K562 (cell line): ENCODE measurements at regions not wholly inside any gene's neighbourhood (a gene's known extent, or its start where the extent isn't known, plus 50 kb on each side); places are given as distances from the start of the nearest gene placed in this dataset.
A peak's percentile ranks its signal among the peaks of the same experiment; 100 is the strongest.

Source experiments
- ATAC-seq: fragments of 200-7000 bp; cut with Tn5 transposase; 3 replicates; pipeline ENCODE4 v1.9.1; 2020; ENCODE audit warnings: moderate library complexity
- BruUV-seq: library from RNA; stranded (reverse); fragments of 400-500 nt; replicated peaks from 2 replicates; lab custom pipeline; 2021; lab: Mats Ljungman, UMichigan
- CTCF ChIA-PET: fragments of 300-600 bp; formaldehyde crosslinking; extraction: SDS; loops from one replicate; lab custom pipeline; 2021; ENCODE audit warnings: low intra/inter-chr PET ratio; lab: Yijun Ruan, JAX
- POLR2A ChIA-PET: fragments of 300-600, 350-650 bp; sonication (Branson Sonifier 250); formaldehyde crosslinking; extraction: SDS; loops from one replicate; lab custom pipeline; 2021; ENCODE audit warnings: antibody characterized with exemption, inconsistent platforms; lab: Yijun Ruan, JAX
- DNase-seq, 4 experiments: peaks; one replicate each; pipeline versions ENCODE4 v3.0.0 to v3.0.0-alpha.2; 2011 to 2018; ENCODE audit warnings: low spot score in 3 of 4, mixed read lengths in 3 of 4; ENCODE audit errors: extremely low read depth in 1 of 4
- FAIRE-seq: peaks from 2 replicates; lab custom pipeline; 2011; peaks lifted over from hg19 to GRCh38; lab: Jason Lieb, UNC
- H2AFZ ChIP-seq: 2 replicates; pipeline ENCODE4 v1.6.0; 2011; ENCODE audit warnings: low read depth, low read length, control low read depth, inconsistent platforms
- H3K27ac ChIP-seq: fragments of 200-600 bp; 3 replicates; pipeline ENCODE4 v1.8.0; 2011; ENCODE audit warnings: low read depth, mild to moderate bottlenecking, control low read depth, inconsistent platforms, low read length, moderate library complexity, mixed read lengths; ENCODE audit errors: extremely low read depth
- H3K27me3 ChIP-seq, 2 experiments: fragments of 300-600 bp in 1 of 2; 2 replicates in 1 of 2; 3 replicates in 1 of 2; pipeline versions ENCODE4 v1.6.0 to v1.8.0; 2011; ENCODE audit warnings: inconsistent platforms in 2 of 2, low read length in 2 of 2, mild to moderate bottlenecking in 1 of 2, mixed read lengths in 1 of 2, moderate library complexity in 1 of 2; ENCODE audit not compliant: control insufficient read depth in 2 of 2, insufficient read depth in 2 of 2
- H3K36me3 ChIP-seq: fragments of 300-600 bp; 3 replicates; pipeline ENCODE4 v1.8.0; 2011; ENCODE audit warnings: mild to moderate bottlenecking, low read length, inconsistent platforms; ENCODE audit not compliant: control insufficient read depth, insufficient read depth
- H3K4me1 ChIP-seq, 2 experiments: fragments of 200-600 bp in 1 of 2; replicated peaks in 1 of 2; 2 replicates in 1 of 2; 3 replicates in 1 of 2; pipeline versions ENCODE4 v1.5.1 to v1.8.0; 2011; ENCODE audit warnings: inconsistent platforms in 2 of 2, low read length in 2 of 2, mild to moderate bottlenecking in 1 of 2, mixed read lengths in 1 of 2, moderate library complexity in 1 of 2; ENCODE audit not compliant: control insufficient read depth in 2 of 2, insufficient read depth in 2 of 2
- H3K4me2 ChIP-seq: 2 replicates; pipeline ENCODE4 v1.6.1; 2011; ENCODE audit warnings: low read length, control low read depth, inconsistent platforms, mixed read lengths; ENCODE audit not compliant: insufficient read depth
- H3K4me3 ChIP-seq: fragments of 200-600 bp; sonication (generic), shearing (Covaris generic); 2 replicates; pipeline ENCODE4 v1.5.1; 2016; ENCODE audit warnings: control low read depth, inconsistent platforms
- H3K79me2 ChIP-seq: fragments of 200-600 bp; 3 replicates; pipeline ENCODE4 v1.8.0; 2011; ENCODE audit warnings: low read length, inconsistent platforms; ENCODE audit not compliant: control insufficient read depth, insufficient read depth
- H3K9ac ChIP-seq, 2 experiments: 2 replicates each; pipeline versions ENCODE4 v1.6.0 to v1.6.1; 2011; ENCODE audit warnings: low read depth in 2 of 2, low read length in 2 of 2, control low read depth in 1 of 2, inconsistent platforms in 1 of 2, mild to moderate bottlenecking in 1 of 2, mixed read lengths in 1 of 2; ENCODE audit not compliant: insufficient read depth in 1 of 2
- H3K9me1 ChIP-seq: one replicate; pipeline ENCODE4 v1.6.0; 2011; ENCODE audit warnings: inconsistent platforms, mild to moderate bottlenecking, low read length, moderate library complexity; ENCODE audit not compliant: control insufficient read depth, insufficient read depth
- H3K9me3 ChIP-seq: replicated peaks from 2 replicates; pipeline ENCODE4 v1.5.1; 2011; ENCODE audit warnings: low read depth, low read length, inconsistent platforms; ENCODE audit not compliant: control insufficient read depth, insufficient read depth
- H4K20me1 ChIP-seq: replicated peaks from 2 replicates; pipeline ENCODE4 v1.6.1; 2011; ENCODE audit warnings: low read length, inconsistent platforms, mixed read lengths; ENCODE audit not compliant: control insufficient read depth, insufficient read depth
- ARID1B ChIP-seq: fragments of 450-650 bp; IDR thresholded peaks from 2 replicates; pipeline ENCODE4 v1.6.1; 2016; ENCODE audit warnings: antibody characterized with exemption, mild to moderate bottlenecking, inconsistent platforms
- ATF3 ChIP-seq, 2 experiments: fragments of 450-650 bp in 1 of 2; sonication (generic) in 1 of 2; formaldehyde crosslinking in 1 of 2; IDR thresholded peaks in 1 of 2; conservative IDR thresholded peaks in 1 of 2; 2 replicates each; pipeline versions ENCODE4 v1.6.1 to v1.8.1; 2016 to 2023; ENCODE audit warnings: mild to moderate bottlenecking in 2 of 2, moderate library complexity in 2 of 2, inconsistent platforms in 1 of 2, missing genetic modification reagents in 1 of 2
- CHD4 ChIP-seq: fragments of 200-600 bp; sonication (generic); IDR thresholded peaks from 3 replicates; pipeline ENCODE4 v1.6.1; 2012; ENCODE audit warnings: low read depth, mild to moderate bottlenecking, mixed read lengths, low read length, inconsistent platforms; ENCODE audit not compliant: insufficient read depth, insufficient replicate concordance, poor library complexity, severe bottlenecking
- KDM1A ChIP-seq, 2 experiments: fragments of 450-650 bp; IDR thresholded peaks; 2 replicates each; pipeline ENCODE4 v1.6.1; 2016; ENCODE audit warnings: mild to moderate bottlenecking in 2 of 2
- PTRF ChIP-seq: fragments of 450-650 bp; IDR thresholded peaks from 2 replicates; pipeline ENCODE4 v1.6.1; 2016; ENCODE audit warnings: mild to moderate bottlenecking, missing genetic modification characterization, missing compliant biosample characterization
- SAP30 ChIP-seq: fragments of 200-600 bp; sonication (generic); IDR thresholded peaks from 2 replicates; pipeline ENCODE4 v1.6.1; 2012; ENCODE audit warnings: borderline replicate concordance, low read depth, mild to moderate bottlenecking, moderate library complexity, low read length, control low read depth, inconsistent platforms; ENCODE audit not compliant: insufficient read depth, poor library complexity, severe bottlenecking
- STAT5B ChIP-seq: fragments of 250-450 bp; sonication (Bioruptor Pico); IDR thresholded peaks from 2 replicates; pipeline ENCODE4 v1.8.0; 2021; ENCODE audit warnings: mild to moderate bottlenecking, inconsistent platforms
- TAF7 ChIP-seq: fragments of 450-650 bp; IDR thresholded peaks from 2 replicates; pipeline ENCODE4 v1.6.1; 2016; ENCODE audit warnings: missing genetic modification characterization, missing compliant biosample characterization
- ZBTB33 ChIP-seq: sonication (generic); formaldehyde crosslinking; IDR thresholded peaks from 2 replicates; pipeline ENCODE4 v1.8.1; 2023; ENCODE audit warnings: mild to moderate bottlenecking, missing genetic modification reagents
- ZNF592 ChIP-seq: fragments of 450-650 bp; IDR thresholded peaks from 2 replicates; pipeline ENCODE4 v1.6.1; 2017; ENCODE audit warnings: antibody characterized with exemption, mild to moderate bottlenecking
- ZNF766 ChIP-seq: fragments of 200-800 bp; sonication (Bioruptor generic); conservative IDR thresholded peaks from 2 replicates; pipeline ENCODE4 v1.6.1; 2016; ENCODE audit warnings: missing genetic modification characterization, missing compliant biosample characterization
- WGBS: fragments of 100-300 bp; shearing (Covaris generic); methylation state at CpG from one replicate; pipeline ENCODE4 v1.1.6; 2016; ENCODE audit warnings: low coverage, mixed read lengths; ENCODE audit not compliant: insufficient coverage; ENCODE audit errors: missing lambda C conversion rate; 5-methylcytosine and 5-hydroxymethylcytosine counted together
- in situ Hi-C: fragments of 300-500 bp; cut with MboI; formaldehyde crosslinking; loops from 4 replicates; pipeline ENCODE4 v1.15.0; 2018; ENCODE audit warnings: inconsistent platforms, mixed read lengths
- intact Hi-C: fragments of 100-400 bp; cut with micrococcal nuclease; formaldehyde crosslinking; loops from 2 replicates; pipeline ENCODE4 v1.14.2; 2022

GRCh38 chr7:138358850-138359341, 101.2 kb upstream of the TRIM24 start (continued):
- TF ChIP-seq ZBTB33 (CRISPR knock-in tag) = 0 out of 2 replicates have a peak, but pooled peaks have one; percentile 20
- peak; percentile 21; the same call in 1 of the 2 replicates for TF ChIP-seq ARID1B
- no peak for TF ChIP-seq SAP30
- TF ChIP-seq KDM1A (IDR thresholded peaks at IDR 0.05) = no peak

GRCh38 chr7:138359870-138360559, 100.0 kb upstream of the TRIM24 start:
- peaks cover 22% of the 10 kb centered on the region for H3K9me3 ChIP-seq
- in situ Hi-C loops = no loop called here
- CTCF ChIA-PET = no interaction called here
- FAIRE-seq = no peak
- H3K27me3 ChIP-seq = no peaks in the 10 kb centered on the region
- peak overlapping the region; percentile 54 for H2AFZ ChIP-seq
- H3K9me1 ChIP-seq = no peaks in the 10 kb centered on the region
- no peaks in the 10 kb centered on the region for H3K79me2 ChIP-seq
- H3K4me2 ChIP-seq = no peak overlapping the region
- POLR2A ChIA-PET = no interaction called here
- no peaks in the 10 kb centered on the region for H4K20me1 ChIP-seq
- no peaks in the 10 kb centered on the region for H3K36me3 ChIP-seq
- BruUV-seq = no TSS peak
- H3K4me1 ChIP-seq = peaks cover 3 to 8% of the 10 kb centered on the region in 2 experiments; a peak in 3 of 5 replicates
- no peak for DNase-seq
- intact Hi-C loops = no loop called here
- H3K9ac ChIP-seq = no peak overlapping the region
- WGBS = 52% methylated on average over 6 of the region's 6 CpGs
- peak overlapping the region; percentile 25; the same call in 2 of the 3 replicates for H3K27ac ChIP-seq
- peak; percentile 45 for ATAC-seq
- H3K4me3 ChIP-seq = no peak overlapping the region
- TF ChIP-seq STAT5B (CRISPR knock-in tag) (no peak), PTRF (tag) (peak; percentile 16; the same call in 1 of the 2 replicates), ATF3 (IDR thresholded peaks at IDR 0.05) (peak; percentile 92), ATF3 (CRISPR knock-in tag; conservative IDR thresholded peaks at IDR 0.05) (no peak; the same call in 1 of the 2 replicates), CHD4 (no peak), ZNF766 (no peak), ZNF592 (no peak), TAF7 (tag) (no peak)
